Endodermal cell (in vitro differentiated cells): ENCODE measurements at regions not wholly inside any gene's neighbourhood (a gene's known extent, or its start where the extent isn't known, plus 50 kb on each side); places are given as distances from the start of the nearest gene placed in this dataset.
A peak's percentile ranks its signal among the peaks of the same experiment; 100 is the strongest.

Experiments
- DNase-seq: peaks from one replicate; pipeline ENCODE4 v3.0.0-alpha.2; 2017
- H3K27ac ChIP-seq: 2 replicates; pipeline ENCODE4 v1.5.1; 2013; ENCODE audit warnings: mild to moderate bottlenecking, low read depth, low read length, moderate library complexity
- H3K27me3 ChIP-seq: 2 replicates; pipeline ENCODE4 v1.6.1; 2013; ENCODE audit warnings: mild to moderate bottlenecking, low read length, moderate library complexity; ENCODE audit not compliant: insufficient read depth, control insufficient read depth, poor library complexity, severe bottlenecking
- H3K36me3 ChIP-seq: 2 replicates; pipeline ENCODE4 v1.7.0; 2013; ENCODE audit warnings: mild to moderate bottlenecking, low read length, moderate library complexity; ENCODE audit not compliant: control insufficient read depth, insufficient read depth
- H3K4me1 ChIP-seq: one replicate; pipeline ENCODE4 v1.7.0; 2013; ENCODE audit warnings: low read length; ENCODE audit not compliant: control insufficient read depth, insufficient read depth
- H3K4me3 ChIP-seq: 2 replicates; pipeline ENCODE4 v1.5.1; 2013; ENCODE audit warnings: mild to moderate bottlenecking, low read length, moderate library complexity
- H3K9ac ChIP-seq: 2 replicates; pipeline ENCODE4 v1.6.1; 2013; ENCODE audit warnings: mild to moderate bottlenecking, low read length, moderate library complexity; ENCODE audit not compliant: poor library complexity, severe bottlenecking; ENCODE audit errors: extremely low read depth
- H3K9me3 ChIP-seq: 2 replicates; pipeline ENCODE4 v1.6.1; 2013; ENCODE audit warnings: mild to moderate bottlenecking, low read length, moderate library complexity; ENCODE audit not compliant: control insufficient read depth
- H3K27ac Mint-ChIP-seq: 2 replicates; pipeline ENCODE4 v1.8.0; 2020; ENCODE audit warnings: mixed read lengths
- H3K27me3 Mint-ChIP-seq: 2 replicates; pipeline ENCODE4 v1.8.0; 2021; ENCODE audit warnings: mild to moderate bottlenecking, mixed read lengths; ENCODE audit not compliant: insufficient read depth
- H3K36me3 Mint-ChIP-seq: 2 replicates; pipeline ENCODE4 v1.8.0; 2020; ENCODE audit warnings: low read depth, mixed read lengths
- H3K4me1 Mint-ChIP-seq: 2 replicates; pipeline ENCODE4 v1.8.0; 2020; ENCODE audit warnings: mixed read lengths
- H3K4me3 Mint-ChIP-seq: 2 replicates; pipeline ENCODE4 v1.8.0; 2020; ENCODE audit warnings: mild to moderate bottlenecking, moderate library complexity, mixed read lengths
- H3K9me3 Mint-ChIP-seq: 2 replicates; pipeline ENCODE4 v1.8.0; 2020; ENCODE audit warnings: mild to moderate bottlenecking, mixed read lengths
- WGBS, 2 experiments: methylation state at CpG; one replicate each; pipeline versions ENCODE4 v1.1.5 to v1.1.7; 2013; ENCODE audit warnings: missing lambda C conversion rate in 2 of 2, mixed read lengths in 1 of 2; ENCODE audit not compliant: insufficient coverage in 1 of 2, insufficient read length in 1 of 2; 5-methylcytosine and 5-hydroxymethylcytosine counted together
- TF ChIP-seq, protein P1 (sequence below): fragments of 200-600 bp; sonication (generic); conservative IDR thresholded peaks from 2 replicates; pipeline ENCODE4 v1.5.0; 2021; ENCODE audit warnings: antibody characterized with exemption, mild to moderate bottlenecking

DNA sequence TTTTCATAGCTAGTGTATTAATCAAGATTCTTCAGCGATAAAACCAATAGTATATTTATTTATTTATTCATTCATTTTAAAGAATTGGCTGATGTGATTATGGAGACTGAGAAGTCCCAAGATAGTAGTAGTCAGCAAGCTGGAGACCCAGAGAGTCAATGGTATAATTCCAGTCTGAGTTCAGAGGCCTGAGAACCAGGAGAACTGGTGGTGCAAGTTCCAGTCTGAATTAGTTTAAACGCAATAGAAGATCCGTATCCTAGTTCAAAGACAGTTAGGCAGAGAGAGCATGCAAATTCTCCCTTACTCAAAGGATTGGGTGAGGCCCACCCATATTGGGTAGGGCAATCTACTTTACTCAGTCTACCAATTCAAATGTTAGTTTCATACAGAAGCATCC lies 364.2 kb upstream of the RPS23 start:
- DNase-seq, result no peak
- Mint-ChIP-seq H3K9me3 (no peaks in the 10 kb centered on the region), H3K27ac (no peak overlapping the region), H3K4me3 (no peak overlapping the region), H3K36me3 (no peaks in the 10 kb centered on the region), H3K4me1 (peaks cover 4% of the 10 kb centered on the region), H3K27me3 (no peaks in the 10 kb centered on the region)
- no peak overlapping the region for H3K9ac ChIP-seq
- WGBS, 2 experiments, result 58 to 76% methylated on average over 2 of the region's 3 CpGs
- TF ChIP-seq, protein P1, sequence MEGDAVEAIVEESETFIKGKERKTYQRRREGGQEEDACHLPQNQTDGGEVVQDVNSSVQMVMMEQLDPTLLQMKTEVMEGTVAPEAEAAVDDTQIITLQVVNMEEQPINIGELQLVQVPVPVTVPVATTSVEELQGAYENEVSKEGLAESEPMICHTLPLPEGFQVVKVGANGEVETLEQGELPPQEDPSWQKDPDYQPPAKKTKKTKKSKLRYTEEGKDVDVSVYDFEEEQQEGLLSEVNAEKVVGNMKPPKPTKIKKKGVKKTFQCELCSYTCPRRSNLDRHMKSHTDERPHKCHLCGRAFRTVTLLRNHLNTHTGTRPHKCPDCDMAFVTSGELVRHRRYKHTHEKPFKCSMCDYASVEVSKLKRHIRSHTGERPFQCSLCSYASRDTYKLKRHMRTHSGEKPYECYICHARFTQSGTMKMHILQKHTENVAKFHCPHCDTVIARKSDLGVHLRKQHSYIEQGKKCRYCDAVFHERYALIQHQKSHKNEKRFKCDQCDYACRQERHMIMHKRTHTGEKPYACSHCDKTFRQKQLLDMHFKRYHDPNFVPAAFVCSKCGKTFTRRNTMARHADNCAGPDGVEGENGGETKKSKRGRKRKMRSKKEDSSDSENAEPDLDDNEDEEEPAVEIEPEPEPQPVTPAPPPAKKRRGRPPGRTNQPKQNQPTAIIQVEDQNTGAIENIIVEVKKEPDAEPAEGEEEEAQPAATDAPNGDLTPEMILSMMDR, result no peak
- H3K36me3 ChIP-seq, result no peaks in the 10 kb centered on the region
- no peaks in the 10 kb centered on the region for H3K4me1 ChIP-seq
- H3K27me3 ChIP-seq, result no peaks in the 10 kb centered on the region
- H3K9me3 ChIP-seq, result no peaks in the 10 kb centered on the region
- H3K4me3 ChIP-seq, result no peak overlapping the region
- H3K27ac ChIP-seq, result no peak overlapping the region

DNA sequence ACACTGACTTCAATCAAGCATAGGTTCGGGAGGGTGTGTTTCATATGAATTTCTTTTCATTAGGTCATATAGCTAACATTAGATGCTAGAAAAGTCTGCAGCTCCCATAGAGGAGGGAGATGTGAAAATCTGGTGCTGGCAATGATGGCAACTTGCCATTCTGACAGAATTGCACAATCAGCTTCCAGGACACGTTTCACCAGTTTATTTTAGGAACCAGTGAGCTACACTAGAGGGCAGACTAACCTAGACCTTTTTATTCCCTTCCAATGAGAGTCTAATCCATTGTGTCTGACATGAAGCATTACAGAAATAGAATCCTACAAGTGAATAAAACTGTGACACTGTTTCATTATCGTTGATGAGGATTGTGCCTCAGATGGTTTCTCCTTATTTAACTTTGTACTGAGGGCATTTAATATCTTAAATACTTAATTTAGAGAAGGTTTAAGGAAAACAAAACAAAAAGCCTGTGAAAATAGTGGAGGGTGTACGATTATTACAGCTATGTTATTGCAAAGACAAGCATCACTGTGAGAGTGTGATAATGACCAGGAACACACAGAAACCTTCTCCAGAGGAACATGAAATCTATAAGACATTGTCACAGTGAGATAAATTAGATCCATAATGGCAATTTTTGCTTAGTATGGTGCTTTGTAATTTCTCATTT lies 363.3 kb upstream of the RPS23 start:
- Histone ChIP-seq H3K36me3 (no peaks in the 10 kb centered on the region), H3K4me1 (no peaks in the 10 kb centered on the region), H3K27ac (no peak overlapping the region), H3K9me3 (no peaks in the 10 kb centered on the region), H3K27me3 (no peaks in the 10 kb centered on the region), H3K9ac (no peak overlapping the region), H3K4me3 (no peak overlapping the region)
- TF ChIP-seq, protein P1, result peak; percentile 83
- no peak overlapping the region for H3K4me3 Mint-ChIP-seq
- no peak overlapping the region for H3K27ac Mint-ChIP-seq
- no peaks in the 10 kb centered on the region for H3K27me3 Mint-ChIP-seq
- peaks cover 4% of the 10 kb centered on the region for H3K4me1 Mint-ChIP-seq
- no peaks in the 10 kb centered on the region for H3K9me3 Mint-ChIP-seq
- 66% methylated on average over 4 of the region's 4 CpGs; no CpG with 5 or more reads in 1 of the 2 experiments for WGBS, 2 experiments
- H3K36me3 Mint-ChIP-seq, result no peaks in the 10 kb centered on the region
- peak; percentile 54 for DNase-seq

DNA sequence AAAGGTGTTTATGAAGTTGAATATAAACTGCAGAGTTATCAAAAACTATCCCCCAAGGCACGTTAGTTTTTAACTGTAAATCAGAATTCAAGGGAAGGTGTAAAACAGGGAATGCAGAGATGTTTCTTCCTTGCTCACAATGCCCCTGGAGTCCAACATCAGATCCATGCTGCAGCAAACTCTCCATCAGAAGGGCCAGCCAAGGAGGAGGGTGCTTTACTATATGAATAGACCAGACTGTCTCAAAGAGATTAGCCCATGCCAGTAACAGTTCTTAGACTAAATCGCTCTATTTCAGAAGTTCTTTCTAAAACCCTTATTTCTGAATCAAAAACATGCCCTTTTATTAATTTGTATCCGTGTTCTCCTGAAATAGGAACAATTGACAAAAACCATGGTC lies 362.8 kb upstream of the RPS23 start:
- Histone ChIP-seq H3K27me3 (no peaks in the 10 kb centered on the region), H3K36me3 (no peaks in the 10 kb centered on the region), H3K9ac (no peak overlapping the region), H3K27ac (no peak overlapping the region), H3K4me1 (no peaks in the 10 kb centered on the region), H3K4me3 (no peak overlapping the region), H3K9me3 (no peaks in the 10 kb centered on the region)
- Mint-ChIP-seq H3K9me3 (no peaks in the 10 kb centered on the region), H3K36me3 (no peaks in the 10 kb centered on the region), H3K4me3 (no peak overlapping the region), H3K4me1 (peaks cover 4% of the 10 kb centered on the region), H3K27me3 (no peaks in the 10 kb centered on the region), H3K27ac (no peak overlapping the region)
- WGBS, 2 experiments, result 62 to 73% methylated on average over 2 to 3 of the region's 3 CpGs
- TF ChIP-seq, protein P1, result no peak
- no peak for DNase-seq
